ENCODE measurements at regions not wholly inside any gene's neighbourhood (a gene's known extent, or its start where the extent isn't known, plus 50 kb on each side); places are given as distances from the start of the nearest gene placed in this dataset.

GRCh38 chr4:166481055-166481454 lies 608.0 kb downstream of the TLL1 start:
- TF ChIP-seq CTCF (IDR thresholded peaks at IDR 0.05 in 2 of 3, conservative IDR thresholded peaks at IDR 0.05 in 1 of 3; ENCODE audit: borderline replicate concordance in 1 of 3, insufficient read depth in 1 of 3, low read depth in 2 of 3, low read length in 2 of 3) (no peak), EZH2 (IDR thresholded peaks at IDR 0.05) (no peak), ZNF274 (IDR thresholded peaks at IDR 0.05; ENCODE audit: low read depth, low read length) (no peak), POLR2A (IDR thresholded peaks at IDR 0.05; ENCODE audit: borderline replicate concordance, extremely low read depth, insufficient read depth, insufficient read length) (no peak), CEBPB (IDR thresholded peaks at IDR 0.05; ENCODE audit: low read depth) (no peak), ATF3 (IDR thresholded peaks at IDR 0.05) (no peak), ZBTB33 (IDR thresholded peaks at IDR 0.05; ENCODE audit: extremely low read depth, insufficient replicate concordance, low read length) (no peak)

All from HCT116 (cell line).